ENCODE measurements at regions not wholly inside any gene's neighbourhood (a gene's known extent, or its start where the extent isn't known, plus 50 kb on each side); places are given as distances from the start of the nearest gene placed in this dataset.

DNA sequence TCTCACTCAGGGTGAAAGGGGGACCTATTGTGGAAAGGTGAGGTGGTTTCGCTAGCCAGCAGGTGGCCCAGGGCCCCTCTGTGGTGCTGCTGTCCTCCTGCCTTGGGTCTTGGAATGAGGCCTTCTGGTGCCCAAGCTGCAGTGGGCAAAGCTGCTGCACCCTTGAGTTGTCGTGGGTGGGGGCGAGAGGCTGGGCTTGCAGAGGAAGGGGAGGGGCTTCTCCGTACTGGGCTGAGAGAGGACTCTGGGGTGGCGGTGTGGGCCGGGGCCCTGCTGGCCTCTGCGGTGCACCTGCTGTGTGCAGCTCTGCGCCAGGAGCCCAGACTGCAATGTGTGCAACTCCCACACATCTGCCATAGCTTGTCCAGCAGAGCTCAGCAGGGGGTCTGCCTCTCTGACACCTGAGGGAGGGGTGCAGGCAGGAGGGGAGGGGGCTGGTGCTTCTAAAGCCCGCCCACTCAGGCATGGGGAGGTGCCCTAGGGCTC, 145.8 kb downstream of the KIF26A start:
- no peaks in the 10 kb centered on the region for H3K36me3 Mint-ChIP-seq (ENCODE audit: low read depth)
- no peak for TF ChIP-seq CTCF (IDR thresholded peaks at IDR 0.05)
- peaks cover 3% of the 10 kb centered on the region for H3K9me3 Mint-ChIP-seq (ENCODE audit: low read depth)
- peaks cover 3% of the 10 kb centered on the region for H3K27me3 Mint-ChIP-seq (ENCODE audit: low read depth)
- H3K27ac Mint-ChIP-seq (ENCODE audit: unreplicated experiment): no peak overlapping the region
- DNase-seq (ENCODE audit: low spot score): peak; percentile 87
- no peak overlapping the region for H3K4me3 Mint-ChIP-seq (ENCODE audit: unreplicated experiment)
- no peaks in the 10 kb centered on the region for H3K4me1 Mint-ChIP-seq (ENCODE audit: low read depth)

DNA sequence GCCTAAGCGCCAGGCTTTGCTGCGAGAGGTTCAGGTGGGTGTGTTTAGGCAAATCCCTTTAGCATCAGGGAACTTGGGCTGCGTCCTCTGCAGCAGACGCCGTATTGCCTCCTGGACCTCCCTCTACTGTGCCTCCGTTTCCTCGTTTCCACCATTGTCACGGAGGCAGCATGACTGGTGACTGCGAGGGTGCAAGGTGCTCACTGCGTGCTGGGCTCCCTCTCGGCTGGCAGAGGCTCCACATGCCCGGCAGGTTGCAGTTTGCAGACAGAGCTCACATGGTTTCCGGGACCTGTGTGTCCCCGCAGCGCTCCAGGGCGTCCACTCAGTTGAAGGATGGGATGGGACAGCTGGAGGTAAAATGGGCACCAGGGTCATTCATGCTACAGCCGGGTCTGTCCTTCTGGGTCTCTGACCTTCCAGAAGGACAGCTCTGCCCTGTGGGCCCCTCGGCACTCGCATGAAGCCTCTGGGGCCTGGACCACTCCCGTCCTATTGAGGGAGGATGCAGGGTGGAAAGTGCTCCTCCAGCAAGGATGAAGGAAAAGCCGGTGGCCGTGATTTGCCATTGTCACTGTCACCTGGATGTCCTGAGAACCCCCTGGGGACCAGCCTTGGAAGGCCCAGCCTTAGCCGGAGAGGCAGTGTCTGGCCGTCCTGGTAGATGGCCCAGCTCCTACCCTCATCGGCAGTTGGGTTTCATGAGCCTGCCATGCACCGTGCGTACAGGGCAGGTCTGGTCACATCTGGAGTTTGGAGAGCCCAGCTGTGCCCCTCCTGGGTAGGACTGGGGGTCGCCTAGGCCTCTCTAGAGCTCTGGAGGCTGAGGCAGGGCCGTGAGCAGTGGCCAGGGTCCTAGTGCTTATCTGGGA, 146.5 kb downstream of the KIF26A start:
- peak; percentile 82 for DNase-seq (ENCODE audit: low spot score)
- H3K4me1 Mint-ChIP-seq (ENCODE audit: low read depth): no peaks in the 10 kb centered on the region
- H3K27me3 Mint-ChIP-seq (ENCODE audit: low read depth): peaks cover 3% of the 10 kb centered on the region
- H3K27ac Mint-ChIP-seq (ENCODE audit: unreplicated experiment): no peak overlapping the region
- peaks cover 3% of the 10 kb centered on the region for H3K9me3 Mint-ChIP-seq (ENCODE audit: low read depth)
- no peak for TF ChIP-seq CTCF (IDR thresholded peaks at IDR 0.05)
- no peak overlapping the region for H3K4me3 Mint-ChIP-seq (ENCODE audit: unreplicated experiment)
- H3K36me3 Mint-ChIP-seq (ENCODE audit: low read depth): no peaks in the 10 kb centered on the region

GRCh38 chr14:104285508-104285840, 147.1 kb downstream of the KIF26A start:
- no peak overlapping the region for H3K27ac Mint-ChIP-seq (ENCODE audit: unreplicated experiment)
- H3K9me3 Mint-ChIP-seq (ENCODE audit: low read depth): peaks cover 3% of the 10 kb centered on the region
- no peak for DNase-seq (ENCODE audit: low spot score)

GRCh38 chr14:104286086-104286485, 147.7 kb downstream of the KIF26A start:
- Mint-ChIP-seq H3K4me1 (ENCODE audit: low read depth) (no peaks in the 10 kb centered on the region), H3K36me3 (ENCODE audit: low read depth) (no peaks in the 10 kb centered on the region), H3K27me3 (ENCODE audit: low read depth) (peaks cover 5% of the 10 kb centered on the region), H3K27ac (ENCODE audit: unreplicated experiment) (no peak overlapping the region), H3K9me3 (ENCODE audit: low read depth) (peaks cover 3% of the 10 kb centered on the region), H3K4me3 (ENCODE audit: unreplicated experiment) (no peak overlapping the region)
- peak; percentile 60 for DNase-seq (ENCODE audit: low spot score)
- TF ChIP-seq CTCF (IDR thresholded peaks at IDR 0.05): no peak

More at GRCh38 chr14:104285508-104285840, 147.1 kb downstream of the KIF26A start:
- H3K36me3 Mint-ChIP-seq (ENCODE audit: low read depth): no peaks in the 10 kb centered on the region
- no peak overlapping the region for H3K4me3 Mint-ChIP-seq (ENCODE audit: unreplicated experiment)
- no peak for TF ChIP-seq CTCF (IDR thresholded peaks at IDR 0.05)
- H3K4me1 Mint-ChIP-seq (ENCODE audit: low read depth): no peaks in the 10 kb centered on the region
- H3K27me3 Mint-ChIP-seq (ENCODE audit: low read depth): peaks cover 3% of the 10 kb centered on the region

GRCh38 chr14:104286496-104286895, 148.1 kb downstream of the KIF26A start:
- Mint-ChIP-seq H3K9me3 (ENCODE audit: low read depth) (peaks cover 3% of the 10 kb centered on the region), H3K36me3 (ENCODE audit: low read depth) (no peaks in the 10 kb centered on the region), H3K4me1 (ENCODE audit: low read depth) (no peaks in the 10 kb centered on the region), H3K4me3 (ENCODE audit: unreplicated experiment) (no peak overlapping the region), H3K27me3 (ENCODE audit: low read depth) (peaks cover 5% of the 10 kb centered on the region), H3K27ac (ENCODE audit: unreplicated experiment) (no peak overlapping the region)
- TF ChIP-seq CTCF (IDR thresholded peaks at IDR 0.05): no peak
- DNase-seq (ENCODE audit: low spot score): peak; percentile 33

All from chondrocyte (in vitro differentiated cells).